Lower leg skin (tissue), 4 donors: ENCODE measurements at regions not wholly inside any gene's neighbourhood (a gene's known extent, or its start where the extent isn't known, plus 50 kb on each side); places are given as distances from the start of the nearest gene placed in this dataset.
"Not testable (repeated sequence)": the region's sequence is repeated elsewhere in the genome, so short reads cannot be mapped to it uniquely, and the experiment has no call there.

Source experiments
- DNase-seq, 2 donors: peaks; one replicate each; pipeline ENCODE4 v3.0.0-alpha.2; 2019; ENCODE audit warnings: low spot score in 2 of 2
- H3K4me3 ChIP-seq: fragments of 200-600 bp; sonication (generic); 2 replicates; pipeline ENCODE4 v1.5.1; 2017; ENCODE audit warnings: mild to moderate bottlenecking, low read depth; ENCODE audit not compliant: poor library complexity, severe bottlenecking
- POLR2A ChIP-seq, 2 donors: fragments of 450-650 bp; IDR thresholded peaks; one replicate each; pipeline ENCODE4 v1.6.1; 2016 to 2017; ENCODE audit warnings: antibody characterized with exemption in 2 of 2, mild to moderate bottlenecking in 1 of 2, moderate library complexity in 1 of 2
- WGBS, 2 donors: methylation state at CpG; one replicate each; pipeline ENCODE4 v1.1.5; 2018; 5-methylcytosine and 5-hydroxymethylcytosine counted together
- intact Hi-C: fragments of 100-400 bp; cut with DNase I; formaldehyde crosslinking; loops from one replicate; pipeline ENCODE4 v1.15.0; 2023; ENCODE audit warnings: low total_unique reads
- TF ChIP-seq, protein P1 (sequence below), 3 donors: fragments of 450-650 bp; IDR thresholded peaks; one replicate each; pipeline ENCODE4 v1.5.1; 2016; ENCODE audit warnings: antibody characterized with exemption in 3 of 3, mild to moderate bottlenecking in 3 of 3, moderate library complexity in 2 of 3

DNA sequence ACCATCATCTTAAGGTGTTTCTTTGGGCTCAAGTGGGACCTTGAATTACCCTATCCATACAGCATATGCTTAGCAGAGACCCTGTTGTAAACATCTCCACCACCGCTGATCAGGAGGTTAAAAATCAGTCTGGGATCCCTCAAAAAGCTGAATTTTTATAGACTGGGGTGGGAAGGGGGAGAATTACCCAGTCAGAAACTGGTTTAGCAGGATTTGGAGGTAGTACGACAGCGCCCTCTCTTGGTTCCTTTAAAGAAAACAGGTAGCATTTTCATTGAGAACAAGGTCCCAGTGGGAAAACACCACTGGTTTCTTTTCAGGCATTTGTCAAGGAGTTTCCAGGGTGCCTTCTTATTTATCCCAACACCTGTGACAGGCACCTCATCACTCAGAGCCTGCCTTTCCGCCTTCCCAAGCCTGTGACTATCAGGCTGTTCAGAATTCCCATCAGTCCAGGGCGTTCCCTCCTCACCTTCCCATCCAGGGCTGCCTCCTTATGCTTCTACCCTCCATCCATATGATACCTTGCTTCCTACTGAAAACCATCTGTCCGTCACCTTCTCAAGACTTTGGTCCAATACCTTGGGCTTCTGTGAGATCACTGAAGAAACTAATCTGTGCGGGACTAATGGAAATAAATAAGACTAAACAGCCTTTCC is 203.8 kb upstream of the RAI14 start:
- TF ChIP-seq POLR2A (IDR thresholded peaks at IDR 0.05): no peak
- TF ChIP-seq, protein P1, sequence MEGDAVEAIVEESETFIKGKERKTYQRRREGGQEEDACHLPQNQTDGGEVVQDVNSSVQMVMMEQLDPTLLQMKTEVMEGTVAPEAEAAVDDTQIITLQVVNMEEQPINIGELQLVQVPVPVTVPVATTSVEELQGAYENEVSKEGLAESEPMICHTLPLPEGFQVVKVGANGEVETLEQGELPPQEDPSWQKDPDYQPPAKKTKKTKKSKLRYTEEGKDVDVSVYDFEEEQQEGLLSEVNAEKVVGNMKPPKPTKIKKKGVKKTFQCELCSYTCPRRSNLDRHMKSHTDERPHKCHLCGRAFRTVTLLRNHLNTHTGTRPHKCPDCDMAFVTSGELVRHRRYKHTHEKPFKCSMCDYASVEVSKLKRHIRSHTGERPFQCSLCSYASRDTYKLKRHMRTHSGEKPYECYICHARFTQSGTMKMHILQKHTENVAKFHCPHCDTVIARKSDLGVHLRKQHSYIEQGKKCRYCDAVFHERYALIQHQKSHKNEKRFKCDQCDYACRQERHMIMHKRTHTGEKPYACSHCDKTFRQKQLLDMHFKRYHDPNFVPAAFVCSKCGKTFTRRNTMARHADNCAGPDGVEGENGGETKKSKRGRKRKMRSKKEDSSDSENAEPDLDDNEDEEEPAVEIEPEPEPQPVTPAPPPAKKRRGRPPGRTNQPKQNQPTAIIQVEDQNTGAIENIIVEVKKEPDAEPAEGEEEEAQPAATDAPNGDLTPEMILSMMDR (IDR thresholded peaks at IDR 0.05): no peak
- 33 to 40% methylated on average over 7 of the region's 7 CpGs for WGBS, 2 donors

DNA sequence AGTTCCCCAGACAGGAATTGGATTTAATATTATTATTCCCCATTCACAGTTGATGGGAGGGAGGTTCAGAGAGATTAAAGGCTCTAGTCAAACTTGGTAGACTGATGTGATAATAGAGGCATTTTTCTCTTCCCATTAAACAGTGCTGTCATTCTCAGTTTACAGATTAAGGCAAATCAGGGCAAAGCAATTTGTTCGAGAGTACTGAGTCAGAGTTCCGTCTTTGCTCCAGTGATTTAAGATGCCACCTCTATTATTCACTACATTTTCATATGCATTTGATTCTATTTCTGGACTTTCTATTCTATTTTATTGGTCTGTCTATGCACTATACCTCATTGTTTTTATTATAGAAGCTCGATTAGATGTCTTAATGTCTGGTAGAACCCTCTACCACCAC is 201.0 kb upstream of the RAI14 start:
- H3K4me3 ChIP-seq: no peak overlapping the region
- intact Hi-C loops: no loop called here
- TF ChIP-seq, protein P1 (IDR thresholded peaks at IDR 0.05): no peak
- TF ChIP-seq POLR2A (IDR thresholded peaks at IDR 0.05): no peak
- 80 to 86% methylated on average over 3 of the region's 3 CpGs for WGBS, 2 donors
- DNase-seq: no peak

More for the DNA sequence above, 203.8 kb upstream of the RAI14 start:
- no peak overlapping the region for H3K4me3 ChIP-seq
- DNase-seq: no peak
- intact Hi-C loops: no loop called here

DNA sequence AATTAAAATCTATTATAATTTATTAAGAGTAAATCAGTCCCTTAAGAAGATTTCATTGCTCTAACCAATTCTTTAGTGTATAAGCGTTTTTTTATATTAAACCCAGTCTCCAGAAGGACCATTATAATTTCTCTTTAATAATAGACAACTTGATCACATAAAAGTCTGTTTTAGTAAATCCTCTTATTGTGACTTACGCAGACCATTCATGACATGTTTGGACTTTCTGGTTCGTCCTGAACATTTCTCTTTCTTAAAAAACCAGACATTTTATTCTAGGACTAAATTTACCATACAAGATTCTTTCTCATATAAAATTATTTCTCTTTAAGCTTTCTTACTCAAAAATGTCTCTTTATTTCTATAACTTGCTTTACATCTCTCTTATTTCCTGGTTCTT is 196.2 kb upstream of the RAI14 start:
- WGBS, 2 donors: 25 to 40% methylated on average over 3 of the region's 3 CpGs
- intact Hi-C loops: no loop called here
- no peak overlapping the region for H3K4me3 ChIP-seq
- DNase-seq: no peak
- no peak for TF ChIP-seq POLR2A (IDR thresholded peaks at IDR 0.05)
- TF ChIP-seq, protein P1 (IDR thresholded peaks at IDR 0.05): no peak

DNA sequence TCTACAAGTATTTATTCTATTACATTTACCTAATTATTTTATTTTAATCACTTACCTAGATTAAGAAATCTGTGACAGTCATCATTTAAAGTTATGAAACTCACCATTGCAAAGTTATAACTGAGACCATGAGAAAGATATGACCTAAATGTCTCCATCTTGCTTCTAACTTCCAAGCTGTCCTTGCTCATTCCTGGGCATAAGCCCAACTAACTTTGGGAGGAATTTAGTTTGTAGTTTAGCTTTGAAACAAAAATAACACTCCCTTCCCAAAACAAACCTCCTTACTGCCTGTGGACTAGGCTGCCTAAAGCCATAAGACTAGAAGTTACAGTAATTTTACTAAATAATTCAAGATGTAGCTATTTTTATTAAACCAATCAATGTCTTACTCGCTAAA is 195.6 kb upstream of the RAI14 start:
- intact Hi-C loops: no loop called here
- H3K4me3 ChIP-seq: no peak overlapping the region
- 0 to 47% methylated on average over 1 of the region's 1 CpG for WGBS, 2 donors
- no peak for DNase-seq
- TF ChIP-seq, protein P1 (IDR thresholded peaks at IDR 0.05): no peak
- no peak for TF ChIP-seq POLR2A (IDR thresholded peaks at IDR 0.05)

DNA sequence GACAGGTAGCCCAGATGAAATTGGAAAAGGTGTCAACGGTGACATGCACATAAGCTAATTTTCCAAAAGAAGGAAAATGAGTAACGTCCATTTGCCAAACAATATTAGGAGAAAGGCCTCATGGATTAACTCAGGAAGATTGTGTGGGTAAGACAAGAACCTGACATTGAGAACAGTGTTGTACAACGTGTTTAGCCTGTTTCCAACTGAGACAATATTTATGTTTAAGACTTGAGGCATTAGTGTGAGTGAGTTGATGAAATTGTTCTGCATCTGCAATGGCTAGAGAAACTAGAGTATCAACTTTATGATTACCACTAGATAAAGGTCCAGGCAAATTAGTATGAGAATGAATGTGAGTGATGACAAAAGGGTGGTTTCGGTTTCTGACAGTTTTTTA is 191.3 kb upstream of the RAI14 start:
- TF ChIP-seq POLR2A (IDR thresholded peaks at IDR 0.05): no peak
- TF ChIP-seq, protein P1 (IDR thresholded peaks at IDR 0.05): no peak
- intact Hi-C loops: no loop called here
- H3K4me3 ChIP-seq: no peak overlapping the region
- WGBS, 2 donors: 13 to 27% methylated on average over 4 of the region's 4 CpGs
- no peak for DNase-seq

DNA sequence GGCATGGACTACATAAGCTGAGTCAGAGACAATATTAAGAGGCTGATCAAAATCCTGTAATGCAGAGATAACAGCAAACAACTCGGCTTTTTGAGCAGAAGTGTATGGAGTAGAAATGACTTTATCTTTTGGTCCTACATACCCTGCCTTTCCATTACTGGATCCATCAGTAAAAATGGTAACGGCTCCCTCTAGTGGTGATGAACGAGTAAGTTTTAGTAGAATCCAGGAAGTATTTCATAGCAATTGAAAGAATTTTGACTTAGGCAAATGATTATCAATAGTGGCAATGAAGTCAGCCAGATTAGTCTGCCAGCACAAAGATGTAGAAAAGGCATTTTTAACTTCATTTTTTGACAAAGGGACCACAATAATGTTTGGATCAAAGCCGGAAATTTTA is 190.8 kb upstream of the RAI14 start:
- DNase-seq, intact Hi-C loops, H3K4me3 ChIP-seq: not testable (repeated sequence)
- WGBS, 2 donors: 1 to 4% methylated on average over 4 of the region's 4 CpGs

DNA sequence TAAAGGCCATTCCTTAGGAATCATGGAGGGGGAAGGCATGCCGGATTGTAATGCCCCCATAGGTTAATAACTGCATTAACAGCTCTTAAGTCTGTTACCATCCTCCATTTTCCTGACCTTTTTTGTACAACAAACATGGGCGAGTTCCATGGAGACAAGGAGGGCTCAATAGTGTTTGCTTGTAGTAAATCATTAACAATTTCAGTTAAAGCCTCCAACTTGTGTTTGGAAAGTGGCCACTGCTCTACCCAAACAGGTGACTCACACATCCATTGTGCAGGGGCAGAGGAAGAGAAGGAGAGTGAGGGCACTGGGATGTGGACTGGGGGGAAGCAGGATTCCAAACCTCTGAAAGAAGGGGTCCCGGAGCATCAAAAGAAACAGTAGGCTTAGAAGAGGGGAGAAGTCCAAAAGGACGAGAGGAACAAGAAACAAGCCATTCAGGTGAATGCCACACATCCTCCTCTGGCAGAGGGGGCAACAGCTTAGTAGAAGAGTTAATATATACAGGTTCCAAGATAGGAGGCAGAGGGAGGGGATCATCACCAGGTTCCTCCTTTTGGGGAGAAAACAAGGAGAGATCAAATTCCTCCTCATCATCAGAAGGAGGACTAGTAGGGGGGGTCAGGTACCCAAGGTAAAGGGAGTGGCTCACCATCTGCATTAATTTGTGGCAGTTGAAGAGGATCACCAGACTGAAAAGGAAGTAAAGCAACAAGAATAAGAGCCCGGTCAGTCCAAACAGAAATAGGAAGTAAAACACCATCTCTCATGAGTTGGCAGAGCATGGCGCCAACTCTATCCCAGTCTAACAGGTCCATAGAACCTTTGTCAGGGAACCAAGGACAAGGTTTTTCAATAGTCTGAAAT is 189.4 kb upstream of the RAI14 start:
- H3K4me3 ChIP-seq, intact Hi-C loops, DNase-seq: not testable (repeated sequence)
- WGBS, 2 donors: 59 to 64% methylated on average over 6 of the region's 6 CpGs
